GM23338 (cell line): ENCODE measurements at regions not wholly inside any gene's neighbourhood (a gene's known extent, or its start where the extent isn't known, plus 50 kb on each side); places are given as distances from the start of the nearest gene placed in this dataset.

Experiments
- ATAC-seq: fragments of 200-7000 bp; cut with Tn5 transposase; 3 replicates; pipeline ENCODE4 v1.9.1; 2020
- DNase-seq: peaks from one replicate; pipeline ENCODE4 v3.0.0-alpha.2; 2015; ENCODE audit warnings: low spot score
- H2AFZ ChIP-seq: fragments of 200-600 bp; sonication (generic); 2 replicates; pipeline ENCODE4 v1.8.0; 2016; ENCODE audit warnings: antibody characterized with exemption, mild to moderate bottlenecking, moderate library complexity
- H3F3A ChIP-seq: fragments of 200-600 bp; sonication (generic); replicated peaks from 2 replicates; pipeline ENCODE4 v1.8.0; 2017; ENCODE audit warnings: antibody characterized with exemption, mixed run types, low read depth
- H3K27ac ChIP-seq: fragments of 200-600 bp; sonication (generic); 2 replicates; pipeline ENCODE4 v1.6.1; 2016; ENCODE audit warnings: low read depth
- H3K27me3 ChIP-seq: fragments of 200-600 bp; sonication (generic); 2 replicates; pipeline ENCODE4 v1.8.0; 2016; ENCODE audit warnings: mild to moderate bottlenecking, mixed run types, moderate library complexity; ENCODE audit not compliant: insufficient read depth
- H3K36me3 ChIP-seq: fragments of 200-600 bp; sonication (generic); 2 replicates; pipeline ENCODE4 v1.8.0; 2016; ENCODE audit warnings: mild to moderate bottlenecking; ENCODE audit not compliant: insufficient read depth
- H3K4me1 ChIP-seq: fragments of 200-600 bp; sonication (generic); 2 replicates; pipeline ENCODE4 v1.8.0; 2016; ENCODE audit warnings: mild to moderate bottlenecking, moderate library complexity; ENCODE audit not compliant: insufficient read depth
- H3K4me2 ChIP-seq: fragments of 200-600 bp; sonication (generic); 2 replicates; pipeline ENCODE4 v1.7.1; 2017; ENCODE audit warnings: mixed run types
- H3K4me3 ChIP-seq: fragments of 200-600 bp; sonication (generic); 2 replicates; pipeline ENCODE4 v1.6.1; 2016; ENCODE audit warnings: mixed run types
- H3K79me2 ChIP-seq: fragments of 200-600 bp; sonication (generic); replicated peaks from 2 replicates; pipeline ENCODE4 v1.8.0; 2017; ENCODE audit warnings: mild to moderate bottlenecking; ENCODE audit not compliant: insufficient read depth
- H3K9me2 ChIP-seq: fragments of 200-600 bp; sonication (generic); 2 replicates; pipeline ENCODE4 v1.8.0; 2017; ENCODE audit not compliant: insufficient read depth
- H4K20me1 ChIP-seq: fragments of 200-600 bp; sonication (generic); replicated peaks from 2 replicates; pipeline ENCODE4 v1.8.0; 2017; ENCODE audit warnings: mild to moderate bottlenecking; ENCODE audit not compliant: insufficient read depth
- H3K27ac Mint-ChIP-seq: 2 replicates; pipeline ENCODE4 v1.8.0; 2020; ENCODE audit warnings: inconsistent platforms, mild to moderate bottlenecking, moderate library complexity, mixed read lengths
- H3K27me3 Mint-ChIP-seq: 3 replicates; pipeline ENCODE4 v1.8.0; 2022; ENCODE audit warnings: low read depth, mild to moderate bottlenecking, moderate library complexity, mixed read lengths, inconsistent platforms; ENCODE audit not compliant: insufficient read depth, poor library complexity
- H3K36me3 Mint-ChIP-seq: 3 replicates; pipeline ENCODE4 v1.8.0; 2021; ENCODE audit warnings: low read depth, mild to moderate bottlenecking, inconsistent platforms, moderate library complexity, mixed read lengths
- H3K4me1 Mint-ChIP-seq: 3 replicates; pipeline ENCODE4 v1.8.0; 2020; ENCODE audit warnings: mild to moderate bottlenecking, inconsistent platforms, mixed read lengths
- H3K4me3 Mint-ChIP-seq: 3 replicates; pipeline ENCODE4 v1.8.0; 2021; ENCODE audit warnings: moderate library complexity, mild to moderate bottlenecking, inconsistent platforms, mixed read lengths
- H3K9me3 Mint-ChIP-seq: 3 replicates; pipeline ENCODE4 v1.8.0; 2020; ENCODE audit warnings: moderate library complexity, mild to moderate bottlenecking, inconsistent platforms, mixed read lengths
- CREB1 ChIP-seq: fragments of 250-450 bp; sonication (Bioruptor Pico); IDR thresholded peaks from 2 replicates; pipeline ENCODE4 v1.5.0; 2020; ENCODE audit warnings: low read depth, mild to moderate bottlenecking, moderate library complexity
- EZH2 ChIP-seq: fragments of 200-600 bp; sonication (generic); IDR thresholded peaks from one replicate; pipeline ENCODE4 v1.8.0; 2017; ENCODE audit warnings: antibody characterized with exemption, mild to moderate bottlenecking, low read depth; ENCODE audit not compliant: unreplicated experiment
- EZH2phosphoT487 ChIP-seq: fragments of 200-600 bp; sonication (generic); IDR thresholded peaks from one replicate; pipeline ENCODE4 v1.8.1; 2018; ENCODE audit warnings: antibody characterized with exemption; ENCODE audit not compliant: unreplicated experiment
- JUNB ChIP-seq: IDR thresholded peaks from one replicate; pipeline ENCODE4 v1.6.1; 2016; ENCODE audit warnings: antibody characterized with exemption; ENCODE audit not compliant: unreplicated experiment
- NANOG ChIP-seq: IDR thresholded peaks from 2 replicates; pipeline ENCODE4 v1.6.1; 2016; ENCODE audit warnings: antibody characterized with exemption, borderline replicate concordance
- POLR2AphosphoS5 ChIP-seq: IDR thresholded peaks from 2 replicates; pipeline ENCODE4 v1.6.1; 2016; ENCODE audit warnings: antibody characterized with exemption, low read depth
- STAT1 ChIP-seq: IDR thresholded peaks from one replicate; pipeline ENCODE4 v1.6.1; 2016; ENCODE audit warnings: antibody characterized with exemption; ENCODE audit not compliant: unreplicated experiment
- ZNF114 ChIP-seq: fragments of 250-450 bp; sonication (Bioruptor Pico); IDR thresholded peaks from 2 replicates; pipeline ENCODE4 v1.5.0; 2020; ENCODE audit warnings: mild to moderate bottlenecking, moderate library complexity
- ZNF331 ChIP-seq: fragments of 250-450 bp; sonication (Bioruptor Pico); IDR thresholded peaks from 2 replicates; pipeline ENCODE4 v1.5.0; 2020; ENCODE audit warnings: low read depth, mild to moderate bottlenecking, moderate library complexity
- TF ChIP-seq, protein P1 (sequence below), 2 experiments: fragments of 200-600 bp in 1 of 2; sonication (generic) in 1 of 2; conservative IDR thresholded peaks; 2 replicates each; pipeline versions ENCODE4 v1.5.1 to v1.6.1; 2016 to 2017; ENCODE audit warnings: antibody characterized with exemption in 2 of 2, low read depth in 2 of 2, mild to moderate bottlenecking in 2 of 2, moderate library complexity in 1 of 2
- TF ChIP-seq, protein P2 (sequence below): fragments of 250-450 bp; sonication (Bioruptor Pico); IDR thresholded peaks from 2 replicates; pipeline ENCODE4 v1.5.0; 2020; ENCODE audit warnings: mild to moderate bottlenecking, moderate library complexity
- TF ChIP-seq, protein P3 (sequence below): IDR thresholded peaks from one replicate; pipeline ENCODE4 v1.6.1; 2018; ENCODE audit warnings: antibody characterized with exemption; ENCODE audit not compliant: unreplicated experiment
- TF ChIP-seq, protein P4 (sequence below): IDR thresholded peaks from 2 replicates; pipeline ENCODE4 v1.6.1; 2016; ENCODE audit warnings: antibody characterized with exemption

DNA sequence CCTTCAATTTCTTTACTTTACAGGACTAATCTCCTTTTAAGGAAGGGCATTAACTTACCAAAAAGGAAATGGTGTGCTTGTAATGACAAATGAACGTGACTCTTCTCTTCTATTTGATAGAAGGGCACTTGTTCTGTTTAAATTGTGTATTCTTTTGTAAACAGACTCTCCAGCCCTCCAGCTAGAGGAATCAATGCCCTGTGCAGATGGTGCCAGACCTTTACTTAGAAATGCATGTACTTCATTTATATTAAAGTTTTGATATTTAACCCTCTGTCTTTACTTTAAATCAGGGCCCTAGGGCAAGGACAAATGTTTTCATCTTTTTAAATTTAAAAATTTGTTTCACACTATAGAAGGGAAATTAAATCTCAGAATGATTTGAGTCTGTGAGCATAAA lies 355.1 kb downstream of the GBE1 start:
- Mint-ChIP-seq H3K36me3 (no peaks in the 10 kb centered on the region), H3K4me1 (peaks cover 8% of the 10 kb centered on the region), H3K4me3 (no peak overlapping the region), H3K27me3 (no peaks in the 10 kb centered on the region), H3K9me3 (no peaks in the 10 kb centered on the region), H3K27ac (no peak overlapping the region)
- H2AFZ ChIP-seq = no peak overlapping the region
- ATAC-seq = no peak
- no peak overlapping the region for H3K4me2 ChIP-seq
- H3K4me1 ChIP-seq = peaks cover 4% of the 10 kb centered on the region; the same call in 1 of the 2 replicates
- TF ChIP-seq JUNB = no peak
- no peak for TF ChIP-seq ZNF331 (CRISPR knock-in tag)
- TF ChIP-seq EZH2phosphoT487 = no peak
- TF ChIP-seq ZNF114 (CRISPR knock-in tag) = no peak
- TF ChIP-seq, protein P1, sequence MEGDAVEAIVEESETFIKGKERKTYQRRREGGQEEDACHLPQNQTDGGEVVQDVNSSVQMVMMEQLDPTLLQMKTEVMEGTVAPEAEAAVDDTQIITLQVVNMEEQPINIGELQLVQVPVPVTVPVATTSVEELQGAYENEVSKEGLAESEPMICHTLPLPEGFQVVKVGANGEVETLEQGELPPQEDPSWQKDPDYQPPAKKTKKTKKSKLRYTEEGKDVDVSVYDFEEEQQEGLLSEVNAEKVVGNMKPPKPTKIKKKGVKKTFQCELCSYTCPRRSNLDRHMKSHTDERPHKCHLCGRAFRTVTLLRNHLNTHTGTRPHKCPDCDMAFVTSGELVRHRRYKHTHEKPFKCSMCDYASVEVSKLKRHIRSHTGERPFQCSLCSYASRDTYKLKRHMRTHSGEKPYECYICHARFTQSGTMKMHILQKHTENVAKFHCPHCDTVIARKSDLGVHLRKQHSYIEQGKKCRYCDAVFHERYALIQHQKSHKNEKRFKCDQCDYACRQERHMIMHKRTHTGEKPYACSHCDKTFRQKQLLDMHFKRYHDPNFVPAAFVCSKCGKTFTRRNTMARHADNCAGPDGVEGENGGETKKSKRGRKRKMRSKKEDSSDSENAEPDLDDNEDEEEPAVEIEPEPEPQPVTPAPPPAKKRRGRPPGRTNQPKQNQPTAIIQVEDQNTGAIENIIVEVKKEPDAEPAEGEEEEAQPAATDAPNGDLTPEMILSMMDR (conservative IDR thresholded peaks at IDR 0.05; ENCODE audit: low read depth in 2 of 2) = no peak
- no peak for TF ChIP-seq NANOG
- TF ChIP-seq, protein P2, sequence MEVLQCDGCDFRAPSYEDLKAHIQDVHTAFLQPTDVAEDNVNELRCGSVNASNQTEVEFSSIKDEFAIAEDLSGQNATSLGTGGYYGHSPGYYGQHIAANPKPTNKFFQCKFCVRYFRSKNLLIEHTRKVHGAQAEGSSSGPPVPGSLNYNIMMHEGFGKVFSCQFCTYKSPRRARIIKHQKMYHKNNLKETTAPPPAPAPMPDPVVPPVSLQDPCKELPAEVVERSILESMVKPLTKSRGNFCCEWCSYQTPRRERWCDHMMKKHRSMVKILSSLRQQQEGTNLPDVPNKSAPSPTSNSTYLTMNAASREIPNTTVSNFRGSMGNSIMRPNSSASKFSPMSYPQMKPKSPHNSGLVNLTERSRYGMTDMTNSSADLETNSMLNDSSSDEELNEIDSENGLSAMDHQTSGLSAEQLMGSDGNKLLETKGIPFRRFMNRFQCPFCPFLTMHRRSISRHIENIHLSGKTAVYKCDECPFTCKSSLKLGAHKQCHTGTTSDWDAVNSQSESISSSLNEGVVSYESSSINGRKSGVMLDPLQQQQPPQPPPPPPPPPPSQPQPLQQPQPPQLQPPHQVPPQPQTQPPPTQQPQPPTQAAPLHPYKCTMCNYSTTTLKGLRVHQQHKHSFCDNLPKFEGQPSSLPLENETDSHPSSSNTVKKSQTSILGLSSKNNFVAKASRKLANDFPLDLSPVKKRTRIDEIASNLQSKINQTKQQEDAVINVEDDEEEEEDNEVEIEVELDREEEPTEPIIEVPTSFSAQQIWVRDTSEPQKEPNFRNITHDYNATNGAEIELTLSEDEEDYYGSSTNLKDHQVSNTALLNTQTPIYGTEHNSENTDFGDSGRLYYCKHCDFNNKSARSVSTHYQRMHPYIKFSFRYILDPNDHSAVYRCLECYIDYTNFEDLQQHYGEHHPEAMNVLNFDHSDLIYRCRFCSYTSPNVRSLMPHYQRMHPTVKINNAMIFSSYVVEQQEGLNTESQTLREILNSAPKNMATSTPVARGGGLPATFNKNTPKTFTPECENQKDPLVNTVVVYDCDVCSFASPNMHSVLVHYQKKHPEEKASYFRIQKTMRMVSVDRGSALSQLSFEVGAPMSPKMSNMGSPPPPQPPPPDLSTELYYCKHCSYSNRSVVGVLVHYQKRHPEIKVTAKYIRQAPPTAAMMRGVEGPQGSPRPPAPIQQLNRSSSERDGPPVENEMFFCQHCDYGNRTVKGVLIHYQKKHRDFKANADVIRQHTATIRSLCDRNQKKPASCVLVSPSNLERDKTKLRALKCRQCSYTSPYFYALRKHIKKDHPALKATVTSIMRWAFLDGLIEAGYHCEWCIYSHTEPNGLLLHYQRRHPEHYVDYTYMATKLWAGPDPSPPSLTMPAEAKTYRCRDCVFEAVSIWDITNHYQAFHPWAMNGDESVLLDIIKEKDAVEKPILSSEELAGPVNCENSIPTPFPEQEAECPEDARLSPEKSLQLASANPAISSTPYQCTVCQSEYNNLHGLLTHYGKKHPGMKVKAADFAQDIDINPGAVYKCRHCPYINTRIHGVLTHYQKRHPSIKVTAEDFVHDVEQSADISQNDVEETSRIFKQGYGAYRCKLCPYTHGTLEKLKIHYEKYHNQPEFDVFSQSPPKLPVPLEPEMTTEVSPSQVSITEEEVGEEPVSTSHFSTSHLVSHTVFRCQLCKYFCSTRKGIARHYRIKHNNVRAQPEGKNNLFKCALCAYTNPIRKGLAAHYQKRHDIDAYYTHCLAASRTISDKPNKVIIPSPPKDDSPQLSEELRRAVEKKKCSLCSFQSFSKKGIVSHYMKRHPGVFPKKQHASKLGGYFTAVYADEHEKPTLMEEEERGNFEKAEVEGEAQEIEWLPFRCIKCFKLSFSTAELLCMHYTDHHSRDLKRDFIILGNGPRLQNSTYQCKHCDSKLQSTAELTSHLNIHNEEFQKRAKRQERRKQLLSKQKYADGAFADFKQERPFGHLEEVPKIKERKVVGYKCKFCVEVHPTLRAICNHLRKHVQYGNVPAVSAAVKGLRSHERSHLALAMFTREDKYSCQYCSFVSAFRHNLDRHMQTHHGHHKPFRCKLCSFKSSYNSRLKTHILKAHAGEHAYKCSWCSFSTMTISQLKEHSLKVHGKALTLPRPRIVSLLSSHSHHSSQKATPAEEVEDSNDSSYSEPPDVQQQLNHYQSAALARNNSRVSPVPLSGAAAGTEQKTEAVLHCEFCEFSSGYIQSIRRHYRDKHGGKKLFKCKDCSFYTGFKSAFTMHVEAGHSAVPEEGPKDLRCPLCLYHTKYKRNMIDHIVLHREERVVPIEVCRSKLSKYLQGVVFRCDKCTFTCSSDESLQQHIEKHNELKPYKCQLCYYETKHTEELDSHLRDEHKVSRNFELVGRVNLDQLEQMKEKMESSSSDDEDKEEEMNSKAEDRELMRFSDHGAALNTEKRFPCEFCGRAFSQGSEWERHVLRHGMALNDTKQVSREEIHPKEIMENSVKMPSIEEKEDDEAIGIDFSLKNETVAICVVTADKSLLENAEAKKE = no peak
- TF ChIP-seq, protein P3, sequence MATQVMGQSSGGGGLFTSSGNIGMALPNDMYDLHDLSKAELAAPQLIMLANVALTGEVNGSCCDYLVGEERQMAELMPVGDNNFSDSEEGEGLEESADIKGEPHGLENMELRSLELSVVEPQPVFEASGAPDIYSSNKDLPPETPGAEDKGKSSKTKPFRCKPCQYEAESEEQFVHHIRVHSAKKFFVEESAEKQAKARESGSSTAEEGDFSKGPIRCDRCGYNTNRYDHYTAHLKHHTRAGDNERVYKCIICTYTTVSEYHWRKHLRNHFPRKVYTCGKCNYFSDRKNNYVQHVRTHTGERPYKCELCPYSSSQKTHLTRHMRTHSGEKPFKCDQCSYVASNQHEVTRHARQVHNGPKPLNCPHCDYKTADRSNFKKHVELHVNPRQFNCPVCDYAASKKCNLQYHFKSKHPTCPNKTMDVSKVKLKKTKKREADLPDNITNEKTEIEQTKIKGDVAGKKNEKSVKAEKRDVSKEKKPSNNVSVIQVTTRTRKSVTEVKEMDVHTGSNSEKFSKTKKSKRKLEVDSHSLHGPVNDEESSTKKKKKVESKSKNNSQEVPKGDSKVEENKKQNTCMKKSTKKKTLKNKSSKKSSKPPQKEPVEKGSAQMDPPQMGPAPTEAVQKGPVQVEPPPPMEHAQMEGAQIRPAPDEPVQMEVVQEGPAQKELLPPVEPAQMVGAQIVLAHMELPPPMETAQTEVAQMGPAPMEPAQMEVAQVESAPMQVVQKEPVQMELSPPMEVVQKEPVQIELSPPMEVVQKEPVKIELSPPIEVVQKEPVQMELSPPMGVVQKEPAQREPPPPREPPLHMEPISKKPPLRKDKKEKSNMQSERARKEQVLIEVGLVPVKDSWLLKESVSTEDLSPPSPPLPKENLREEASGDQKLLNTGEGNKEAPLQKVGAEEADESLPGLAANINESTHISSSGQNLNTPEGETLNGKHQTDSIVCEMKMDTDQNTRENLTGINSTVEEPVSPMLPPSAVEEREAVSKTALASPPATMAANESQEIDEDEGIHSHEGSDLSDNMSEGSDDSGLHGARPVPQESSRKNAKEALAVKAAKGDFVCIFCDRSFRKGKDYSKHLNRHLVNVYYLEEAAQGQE = no peak
- TF ChIP-seq STAT1 = no peak
- TF ChIP-seq CREB1 (CRISPR knock-in tag) = no peak
- TF ChIP-seq, protein P4, sequence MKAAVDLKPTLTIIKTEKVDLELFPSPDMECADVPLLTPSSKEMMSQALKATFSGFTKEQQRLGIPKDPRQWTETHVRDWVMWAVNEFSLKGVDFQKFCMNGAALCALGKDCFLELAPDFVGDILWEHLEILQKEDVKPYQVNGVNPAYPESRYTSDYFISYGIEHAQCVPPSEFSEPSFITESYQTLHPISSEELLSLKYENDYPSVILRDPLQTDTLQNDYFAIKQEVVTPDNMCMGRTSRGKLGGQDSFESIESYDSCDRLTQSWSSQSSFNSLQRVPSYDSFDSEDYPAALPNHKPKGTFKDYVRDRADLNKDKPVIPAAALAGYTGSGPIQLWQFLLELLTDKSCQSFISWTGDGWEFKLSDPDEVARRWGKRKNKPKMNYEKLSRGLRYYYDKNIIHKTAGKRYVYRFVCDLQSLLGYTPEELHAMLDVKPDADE = no peak
- TF ChIP-seq POLR2AphosphoS5 = no peak
- no peak for TF ChIP-seq EZH2
- H3K9me2 ChIP-seq = no peaks in the 10 kb centered on the region
- H3F3A ChIP-seq = no peaks in the 10 kb centered on the region
- H3K27ac ChIP-seq = no peak overlapping the region
- DNase-seq = peak; percentile 2
- H3K4me3 ChIP-seq = no peak overlapping the region
- H3K36me3 ChIP-seq = no peaks in the 10 kb centered on the region
- H3K79me2 ChIP-seq = no peaks in the 10 kb centered on the region
- no peaks in the 10 kb centered on the region for H4K20me1 ChIP-seq
- no peaks in the 10 kb centered on the region for H3K27me3 ChIP-seq
